AG04450 (cell line): ENCODE measurements at regions not wholly inside any gene's neighbourhood (a gene's known extent, or its start where the extent isn't known, plus 50 kb on each side); places are given as distances from the start of the nearest gene placed in this dataset.
A peak's percentile ranks its signal among the peaks of the same experiment; 100 is the strongest.

Experiments
- CTCF ChIA-PET: fragments of 300-600, 350-600 bp; formaldehyde crosslinking; extraction: SDS; loops from one replicate; lab custom pipeline; 2022; ENCODE audit warnings: antibody characterized with exemption, inconsistent platforms; lab: Charles Lee
- POLR2A ChIA-PET: fragments of 350-600 bp; formaldehyde crosslinking; extraction: SDS; loops from one replicate; lab custom pipeline; 2021; ENCODE audit warnings: antibody characterized with exemption, inconsistent platforms; lab: Yijun Ruan, JAX
- DNase-seq: peaks from one replicate; pipeline ENCODE4 v3.0.0-alpha.2; 2011; ENCODE audit warnings: low read depth, low spot score
- H3K27ac ChIP-seq: one replicate; pipeline ENCODE4 v1.5.1; 2012; ENCODE audit warnings: low read depth, low read length, control low read depth
- H3K27me3 ChIP-seq: one replicate; pipeline ENCODE4 v1.6.0; 2012; ENCODE audit warnings: low read length; ENCODE audit not compliant: control insufficient read depth, insufficient read depth
- H3K4me3 ChIP-seq: 2 replicates; pipeline ENCODE4 v1.5.1; 2011; ENCODE audit warnings: mild to moderate bottlenecking, low read depth, low read length, control low read depth
- H3K9me3 ChIP-seq: 2 replicates; pipeline ENCODE4 v1.5.1; 2012; ENCODE audit warnings: low read length; ENCODE audit not compliant: control insufficient read depth, insufficient read depth
- CTCF ChIP-seq: IDR thresholded peaks from 2 replicates; pipeline ENCODE4 v1.5.1; 2011; ENCODE audit warnings: low read depth, low read length, control low read depth, inconsistent platforms

- Histone ChIP-seq H3K4me3 (no peak overlapping the region), H3K9me3 (no peaks in the 10 kb centered on the region; the same call in 1 of the 2 replicates), H3K27ac (no peak overlapping the region), H3K27me3 (no peaks in the 10 kb centered on the region)
- CTCF ChIA-PET: no interaction called here
- POLR2A ChIA-PET: interaction anchor here (0.8 kb wide), 1 partner anchor 27 kb away, joined by 4 read pairs; no protein-coding TSS in a partner anchor
- no peak for TF ChIP-seq CTCF
- DNase-seq: peak; percentile 45
Measured at GRCh38 chr6:14770572-14770971, 475.3 kb upstream of the JARID2 start.

GRCh38 chr6:14771016-14771415 lies 474.9 kb upstream of the JARID2 start:
- CTCF ChIA-PET: no interaction called here
- no peaks in the 10 kb centered on the region; the same call in 1 of the 2 replicates for H3K9me3 ChIP-seq
- TF ChIP-seq CTCF: no peak
- DNase-seq: no peak
- POLR2A ChIA-PET: interaction anchor here (0.5 to 0.8 kb wide), 3 partner anchors 27 to 258 kb away, joined by 3 to 4 read pairs (median 4); no protein-coding TSS in a partner anchor
- no peaks in the 10 kb centered on the region for H3K27me3 ChIP-seq
- H3K27ac ChIP-seq: no peak overlapping the region
- no peak overlapping the region for H3K4me3 ChIP-seq

- H3K27ac ChIP-seq: no peak overlapping the region
- H3K9me3 ChIP-seq: no peaks in the 10 kb centered on the region; the same call in 1 of the 2 replicates
- no peak for DNase-seq
- H3K4me3 ChIP-seq: no peak overlapping the region
- TF ChIP-seq CTCF: no peak
- CTCF ChIA-PET: no interaction called here
- POLR2A ChIA-PET: no interaction called here
- no peaks in the 10 kb centered on the region for H3K27me3 ChIP-seq
Measured at GRCh38 chr6:14772188-14772587, 473.7 kb upstream of the JARID2 start.

GRCh38 chr6:14775528-14775927 lies 470.3 kb upstream of the JARID2 start:
- Histone ChIP-seq H3K4me3 (no peak overlapping the region), H3K27ac (no peak overlapping the region), H3K9me3 (no peaks in the 10 kb centered on the region; the same call in 1 of the 2 replicates), H3K27me3 (no peaks in the 10 kb centered on the region)
- ChIA-PET CTCF (no interaction called here), POLR2A (no interaction called here)
- TF ChIP-seq CTCF: no peak
- DNase-seq: no peak

GRCh38 chr6:14776307-14776706 lies 469.6 kb upstream of the JARID2 start:
- H3K4me3 ChIP-seq: no peak overlapping the region
- H3K27ac ChIP-seq: no peak overlapping the region
- H3K9me3 ChIP-seq: no peaks in the 10 kb centered on the region; the same call in 1 of the 2 replicates
- no peak for DNase-seq
- no peaks in the 10 kb centered on the region for H3K27me3 ChIP-seq
- TF ChIP-seq CTCF: no peak
- ChIA-PET CTCF (no interaction called here), POLR2A (no interaction called here)
